Mucosa of descending colon (tissue), 3 donors: ENCODE measurements at regions not wholly inside any gene's neighbourhood (a gene's known extent, or its start where the extent isn't known, plus 50 kb on each side); places are given as distances from the start of the nearest gene placed in this dataset.

Source experiments
- ATAC-seq: fragments of 200-7000 bp; cut with Tn5 transposase; one replicate; pipeline ENCODE4 v1.9.1; 2020; ENCODE audit warnings: mild to moderate bottlenecking, moderate library complexity
- DNase-seq, 3 donors: peaks; one replicate each; pipeline ENCODE4 v3.0.0-alpha.2; 2020
- H3K36me3 ChIP-seq: fragments of 200-600 bp; one replicate; pipeline ENCODE4 v1.8.0; 2021; ENCODE audit warnings: low read depth, mild to moderate bottlenecking
- H3K4me1 ChIP-seq: fragments of 200-600 bp; one replicate; pipeline ENCODE4 v1.8.0; 2021; ENCODE audit warnings: low read depth, mild to moderate bottlenecking
- H3K4me3 ChIP-seq: fragments of 200-600 bp; one replicate; pipeline ENCODE4 v1.8.0; 2021; ENCODE audit warnings: mild to moderate bottlenecking
- H3K9me3 ChIP-seq: fragments of 200-600 bp; one replicate; pipeline ENCODE4 v1.8.0; 2021; ENCODE audit warnings: mild to moderate bottlenecking
- intact Hi-C, 2 donors: fragments of 100-400 bp; cut with DNase I in 1 of 2; cut with micrococcal nuclease in 1 of 2; formaldehyde crosslinking; loops; one replicate each; pipeline versions ENCODE4 v1.11.0 to v1.11.1; 2022; cut with DNase I, micrococcal nuclease
- TF ChIP-seq, protein P1 (sequence below): fragments of 200-600 bp; IDR thresholded peaks from one replicate; pipeline ENCODE4 v1.8.0; 2022; ENCODE audit warnings: antibody characterized with exemption, mild to moderate bottlenecking
- donor health status: DM: no; HTN: no; CAD: no; lungs with moderate emphysema.
- donor health status: DM: no; HTN: no; CAD: no.
- donor health status: DM: no; HTN: yes; CAD: no.

DNA sequence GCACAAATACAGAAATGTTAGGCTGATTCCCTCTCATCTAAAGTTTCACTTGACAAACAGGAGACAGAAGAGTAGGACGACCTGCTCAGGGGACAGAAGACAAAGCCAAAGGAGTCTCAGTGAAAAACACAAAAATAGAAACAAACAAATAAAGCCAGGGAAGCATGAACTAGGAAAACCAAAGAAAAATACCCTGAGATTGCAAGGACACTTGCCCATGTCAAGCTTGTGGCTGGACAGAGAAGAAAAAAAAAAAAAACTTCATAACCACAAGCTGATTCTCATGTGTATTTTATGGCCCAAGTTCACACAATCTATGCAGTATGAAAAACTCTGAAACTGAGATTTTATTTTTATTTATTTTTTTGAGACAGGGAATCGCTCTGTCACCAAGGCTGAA lies 85.6 kb upstream of the BEND6 start:
- Histone ChIP-seq H3K9me3 (no peaks in the 10 kb centered on the region), H3K4me1 (peaks cover 6% of the 10 kb centered on the region), H3K36me3 (no peaks in the 10 kb centered on the region), H3K4me3 (no peak overlapping the region)
- DNase-seq (no peak), ATAC-seq (no peak)
- TF ChIP-seq, protein P1, sequence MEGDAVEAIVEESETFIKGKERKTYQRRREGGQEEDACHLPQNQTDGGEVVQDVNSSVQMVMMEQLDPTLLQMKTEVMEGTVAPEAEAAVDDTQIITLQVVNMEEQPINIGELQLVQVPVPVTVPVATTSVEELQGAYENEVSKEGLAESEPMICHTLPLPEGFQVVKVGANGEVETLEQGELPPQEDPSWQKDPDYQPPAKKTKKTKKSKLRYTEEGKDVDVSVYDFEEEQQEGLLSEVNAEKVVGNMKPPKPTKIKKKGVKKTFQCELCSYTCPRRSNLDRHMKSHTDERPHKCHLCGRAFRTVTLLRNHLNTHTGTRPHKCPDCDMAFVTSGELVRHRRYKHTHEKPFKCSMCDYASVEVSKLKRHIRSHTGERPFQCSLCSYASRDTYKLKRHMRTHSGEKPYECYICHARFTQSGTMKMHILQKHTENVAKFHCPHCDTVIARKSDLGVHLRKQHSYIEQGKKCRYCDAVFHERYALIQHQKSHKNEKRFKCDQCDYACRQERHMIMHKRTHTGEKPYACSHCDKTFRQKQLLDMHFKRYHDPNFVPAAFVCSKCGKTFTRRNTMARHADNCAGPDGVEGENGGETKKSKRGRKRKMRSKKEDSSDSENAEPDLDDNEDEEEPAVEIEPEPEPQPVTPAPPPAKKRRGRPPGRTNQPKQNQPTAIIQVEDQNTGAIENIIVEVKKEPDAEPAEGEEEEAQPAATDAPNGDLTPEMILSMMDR: no peak
- intact Hi-C loops: no loop called here

DNA sequence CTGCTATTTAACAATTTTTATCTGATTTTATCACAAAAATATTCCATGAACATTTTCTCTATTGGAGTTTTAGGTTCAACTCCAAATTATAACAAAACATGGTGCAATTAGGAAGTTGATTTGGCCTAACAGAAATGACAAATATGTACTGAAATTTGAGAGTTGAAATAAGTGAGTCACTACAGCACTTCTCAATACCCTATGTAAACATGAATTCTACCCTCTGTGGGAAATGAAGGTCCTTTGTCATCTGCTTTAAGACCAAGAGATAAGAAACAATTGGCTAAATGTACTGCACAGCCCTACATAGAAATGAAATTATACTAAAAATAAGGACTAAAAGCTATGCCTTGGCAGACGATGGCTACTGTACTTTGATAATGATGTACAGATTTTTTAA lies 86.2 kb upstream of the BEND6 start:
- Histone ChIP-seq H3K4me1 (peaks cover 12% of the 10 kb centered on the region), H3K9me3 (no peaks in the 10 kb centered on the region), H3K4me3 (no peak overlapping the region), H3K36me3 (no peaks in the 10 kb centered on the region)
- DNase-seq: no peak
- intact Hi-C loops: no loop called here
- TF ChIP-seq, protein P1: no peak
- no peak for ATAC-seq

DNA sequence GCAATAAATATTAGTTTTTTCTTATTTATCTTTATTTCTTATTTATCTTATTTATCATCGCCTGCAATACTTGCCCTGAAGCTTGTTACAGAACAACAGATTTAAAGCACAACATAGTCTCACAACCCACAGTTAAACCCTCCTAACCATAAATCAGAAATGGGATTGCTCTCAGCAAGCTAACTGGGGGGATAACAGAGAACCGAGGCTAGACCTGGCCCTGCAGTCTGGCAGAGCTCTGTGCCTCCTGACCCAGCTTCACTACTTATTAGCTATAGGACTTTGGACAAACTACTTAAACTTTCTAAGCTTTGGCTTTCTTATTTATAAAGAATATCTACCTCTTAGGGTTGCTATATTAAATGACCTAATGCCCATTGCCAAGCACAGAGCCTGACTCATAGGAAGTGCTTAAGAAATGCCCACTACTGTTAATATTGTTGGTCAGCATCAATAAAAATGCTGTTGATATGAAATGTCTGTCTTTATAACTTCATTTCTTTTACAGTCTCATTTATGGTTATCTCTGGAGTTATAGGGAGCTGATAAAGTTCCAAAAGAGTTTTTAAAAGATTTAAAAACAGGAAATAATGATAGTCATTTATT lies 87.9 kb upstream of the BEND6 start:
- Histone ChIP-seq H3K4me3 (no peak overlapping the region), H3K9me3 (no peaks in the 10 kb centered on the region), H3K4me1 (peaks cover 14% of the 10 kb centered on the region), H3K36me3 (no peaks in the 10 kb centered on the region)
- ATAC-seq (no peak), DNase-seq (no peak)
- intact Hi-C loops: no loop called here
- TF ChIP-seq, protein P1: no peak

DNA sequence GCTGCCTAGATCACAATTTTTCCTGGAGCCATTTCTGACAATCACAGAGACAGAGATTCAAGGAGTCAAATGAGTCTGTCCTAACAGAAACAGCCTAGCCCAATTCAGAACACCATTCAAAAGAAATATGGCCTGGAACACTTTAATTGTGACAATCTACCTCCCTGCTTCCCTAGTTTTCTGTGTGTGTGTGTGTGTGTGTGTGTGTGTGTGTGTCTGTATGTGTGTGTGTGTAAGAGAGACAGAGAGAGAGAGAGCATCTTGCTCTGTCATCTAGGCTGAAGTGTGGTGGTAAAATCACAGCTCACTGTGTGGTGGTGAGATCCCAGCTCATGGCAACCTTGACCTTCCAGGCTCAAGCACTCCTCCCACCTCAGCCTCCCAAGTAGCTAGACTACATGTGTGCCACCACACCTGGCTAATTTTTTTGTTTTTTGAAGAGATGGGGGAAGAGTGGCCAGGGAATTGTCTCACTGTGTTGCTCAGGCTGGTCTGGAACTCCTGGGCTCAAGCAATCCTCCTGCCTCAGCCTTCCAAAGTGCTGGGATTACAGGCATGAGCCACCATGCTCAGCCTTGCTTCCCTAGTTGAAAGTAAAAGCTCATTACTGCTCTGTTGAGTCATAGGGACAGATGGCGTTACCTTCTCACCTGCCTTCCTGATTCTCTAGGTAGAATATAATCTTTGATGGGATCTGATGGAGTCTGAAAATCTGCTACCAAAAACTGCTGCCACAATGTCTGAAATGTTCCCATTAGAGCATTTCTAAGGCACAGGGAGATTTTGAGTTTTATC lies 89.6 kb upstream of the BEND6 start:
- DNase-seq (no peak), ATAC-seq (peak; percentile 61)
- Histone ChIP-seq H3K4me3 (no peak overlapping the region), H3K36me3 (no peaks in the 10 kb centered on the region), H3K4me1 (peaks cover 14% of the 10 kb centered on the region), H3K9me3 (no peaks in the 10 kb centered on the region)
- TF ChIP-seq, protein P1: no peak
- intact Hi-C loops: no loop called here

DNA sequence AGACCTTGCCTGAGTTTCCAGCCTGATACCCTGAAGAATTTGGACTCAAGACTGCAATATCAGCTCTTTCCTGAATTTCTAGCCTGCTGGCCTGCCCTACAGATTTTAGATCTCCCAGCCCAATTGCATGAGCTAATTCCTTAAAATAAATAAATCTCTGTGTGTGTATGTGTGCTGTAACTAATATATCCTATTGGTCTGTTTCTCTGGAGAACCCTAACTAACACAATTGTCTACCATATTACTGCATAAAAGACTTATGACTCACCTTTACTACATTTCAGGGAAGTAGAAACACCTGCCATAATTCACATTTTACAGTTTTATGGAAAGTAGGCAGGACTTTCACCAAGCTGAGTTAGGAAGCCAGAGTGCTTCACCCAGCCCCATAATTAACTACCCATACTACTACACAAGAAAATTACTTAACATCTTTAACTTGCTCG lies 90.7 kb upstream of the BEND6 start:
- DNase-seq (no peak), ATAC-seq (peak; percentile 84)
- intact Hi-C loops: no loop called here
- Histone ChIP-seq H3K36me3 (no peaks in the 10 kb centered on the region), H3K9me3 (no peaks in the 10 kb centered on the region), H3K4me3 (no peak overlapping the region), H3K4me1 (peaks cover 14% of the 10 kb centered on the region)
- TF ChIP-seq, protein P1: no peak
